OCI-LY7 (cell line): ENCODE measurements at regions not wholly inside any gene's neighbourhood (a gene's known extent, or its start where the extent isn't known, plus 50 kb on each side); places are given as distances from the start of the nearest gene placed in this dataset.

Experiments used
- CTCF ChIP-seq: fragments of 200-600 bp; sonication (generic); conservative IDR thresholded peaks from 2 replicates; pipeline ENCODE4 v1.5.1; 2014; ENCODE audit warnings: mild to moderate bottlenecking, antibody characterized with exemption, low read length, moderate library complexity, mixed read lengths
- EZH2phosphoT487 ChIP-seq: fragments of 200-600 bp; sonication (generic); IDR thresholded peaks from 2 replicates; pipeline ENCODE4 v1.6.1; 2018; ENCODE audit warnings: low read depth, borderline replicate concordance, mild to moderate bottlenecking, mixed run types, antibody characterized with exemption, low read length, moderate library complexity, mixed read lengths

GRCh38 chr9:36762958-36763357 lies 190.3 kb downstream of the MELK start:
- no peak for TF ChIP-seq CTCF
- no peak for TF ChIP-seq EZH2phosphoT487
